ENCODE measurements at regions not wholly inside any gene's neighbourhood (a gene's known extent, or its start where the extent isn't known, plus 50 kb on each side); places are given as distances from the start of the nearest gene placed in this dataset.

DNA sequence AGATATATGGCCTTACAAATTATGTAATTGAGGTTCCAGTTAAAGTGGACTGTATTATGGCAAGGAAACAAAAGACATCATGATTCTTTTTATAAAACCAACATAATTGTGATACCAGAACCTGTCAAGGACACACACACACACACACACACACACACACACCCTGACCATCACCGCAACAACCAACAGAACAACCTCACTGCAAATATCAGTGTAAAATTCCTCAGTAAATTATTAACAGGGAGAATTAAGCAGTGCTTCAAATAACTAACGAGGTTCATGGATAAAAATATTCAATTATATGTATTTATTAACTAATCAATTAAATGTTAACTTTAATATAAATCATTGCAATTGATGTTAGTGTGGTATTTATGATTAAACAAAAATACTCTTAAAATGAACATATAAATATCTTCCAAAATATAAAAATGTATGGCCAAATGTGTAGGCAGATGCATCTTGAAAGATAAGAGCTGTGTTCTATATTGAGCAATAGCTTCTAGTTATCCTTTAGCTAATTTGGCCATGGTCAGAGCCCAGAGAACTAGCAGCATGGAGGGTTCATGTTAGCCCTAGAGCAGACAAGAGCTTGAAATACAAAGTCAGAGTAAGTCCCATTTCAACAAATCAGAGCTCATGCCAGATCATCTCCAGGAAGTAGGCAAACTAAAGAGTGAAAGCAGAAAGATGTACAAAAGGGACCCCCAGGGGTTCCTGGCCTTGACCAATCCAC lies 280.5 kb upstream of the ADAMTS16 start:
- DNase-seq: no peak
- H3K9me3 ChIP-seq: no peaks in the 10 kb centered on the region
- no peaks in the 10 kb centered on the region for H3K36me3 ChIP-seq
- H3K27ac ChIP-seq: no peak overlapping the region
- H3K4me1 ChIP-seq: no peaks in the 10 kb centered on the region
- H3K4me3 ChIP-seq: no peak overlapping the region
- TF ChIP-seq POLR2A (IDR thresholded peaks at IDR 0.05): no peak
- TF ChIP-seq, protein P1, sequence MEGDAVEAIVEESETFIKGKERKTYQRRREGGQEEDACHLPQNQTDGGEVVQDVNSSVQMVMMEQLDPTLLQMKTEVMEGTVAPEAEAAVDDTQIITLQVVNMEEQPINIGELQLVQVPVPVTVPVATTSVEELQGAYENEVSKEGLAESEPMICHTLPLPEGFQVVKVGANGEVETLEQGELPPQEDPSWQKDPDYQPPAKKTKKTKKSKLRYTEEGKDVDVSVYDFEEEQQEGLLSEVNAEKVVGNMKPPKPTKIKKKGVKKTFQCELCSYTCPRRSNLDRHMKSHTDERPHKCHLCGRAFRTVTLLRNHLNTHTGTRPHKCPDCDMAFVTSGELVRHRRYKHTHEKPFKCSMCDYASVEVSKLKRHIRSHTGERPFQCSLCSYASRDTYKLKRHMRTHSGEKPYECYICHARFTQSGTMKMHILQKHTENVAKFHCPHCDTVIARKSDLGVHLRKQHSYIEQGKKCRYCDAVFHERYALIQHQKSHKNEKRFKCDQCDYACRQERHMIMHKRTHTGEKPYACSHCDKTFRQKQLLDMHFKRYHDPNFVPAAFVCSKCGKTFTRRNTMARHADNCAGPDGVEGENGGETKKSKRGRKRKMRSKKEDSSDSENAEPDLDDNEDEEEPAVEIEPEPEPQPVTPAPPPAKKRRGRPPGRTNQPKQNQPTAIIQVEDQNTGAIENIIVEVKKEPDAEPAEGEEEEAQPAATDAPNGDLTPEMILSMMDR (IDR thresholded peaks at IDR 0.05): no peak
- no peaks in the 10 kb centered on the region for H3K27me3 ChIP-seq

DNA sequence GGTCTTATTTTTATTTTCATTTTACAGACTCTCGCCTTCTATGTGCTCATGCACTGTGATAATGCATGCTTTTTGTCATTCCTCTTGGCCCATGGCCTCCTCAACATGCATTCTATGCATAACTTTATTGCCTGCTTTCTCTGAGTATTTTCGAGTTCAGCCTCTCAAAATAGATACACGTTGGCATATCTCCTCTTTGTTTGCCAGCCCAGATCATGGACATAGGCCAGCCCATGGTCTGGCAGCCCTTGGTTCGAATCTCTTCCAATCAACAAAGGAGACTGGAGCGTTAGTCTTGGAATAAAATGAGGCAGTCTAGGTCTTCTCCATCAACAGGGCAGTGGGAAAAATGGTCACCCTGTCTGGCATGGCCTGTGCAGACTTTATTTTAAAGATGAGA lies 279.5 kb upstream of the ADAMTS16 start:
- DNase-seq: no peak
- Histone ChIP-seq H3K9me3 (no peaks in the 10 kb centered on the region), H3K4me1 (no peaks in the 10 kb centered on the region), H3K27me3 (no peaks in the 10 kb centered on the region), H3K36me3 (no peaks in the 10 kb centered on the region), H3K4me3 (no peak overlapping the region), H3K27ac (no peak overlapping the region)
- TF ChIP-seq, protein P1 (IDR thresholded peaks at IDR 0.05): no peak
- no peak for TF ChIP-seq POLR2A (IDR thresholded peaks at IDR 0.05)

DNA sequence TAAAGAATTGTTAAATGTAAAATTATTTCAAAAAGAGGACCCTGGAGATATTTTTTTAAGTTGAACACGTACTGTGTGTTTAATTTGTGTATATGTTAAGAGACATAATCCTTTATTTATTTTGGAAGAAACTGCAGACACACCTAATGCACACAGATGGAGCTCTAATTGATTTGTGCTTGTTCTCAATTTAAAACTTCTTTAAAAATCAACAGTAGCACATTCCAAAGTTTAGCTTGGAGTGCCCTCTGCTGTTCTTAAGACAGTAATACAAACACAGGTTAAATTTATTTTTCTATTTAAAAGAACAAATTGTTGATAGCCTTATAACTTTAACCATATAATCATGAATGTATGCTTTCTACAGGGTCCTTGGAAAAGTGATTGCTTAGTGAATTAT lies 277.6 kb upstream of the ADAMTS16 start:
- TF ChIP-seq, protein P1 (IDR thresholded peaks at IDR 0.05): peak in 4 of 6 experiments; percentile 22 to 42 (median 36)
- no peak for TF ChIP-seq POLR2A (IDR thresholded peaks at IDR 0.05)
- no peak overlapping the region for H3K4me3 ChIP-seq
- no peak for DNase-seq

DNA sequence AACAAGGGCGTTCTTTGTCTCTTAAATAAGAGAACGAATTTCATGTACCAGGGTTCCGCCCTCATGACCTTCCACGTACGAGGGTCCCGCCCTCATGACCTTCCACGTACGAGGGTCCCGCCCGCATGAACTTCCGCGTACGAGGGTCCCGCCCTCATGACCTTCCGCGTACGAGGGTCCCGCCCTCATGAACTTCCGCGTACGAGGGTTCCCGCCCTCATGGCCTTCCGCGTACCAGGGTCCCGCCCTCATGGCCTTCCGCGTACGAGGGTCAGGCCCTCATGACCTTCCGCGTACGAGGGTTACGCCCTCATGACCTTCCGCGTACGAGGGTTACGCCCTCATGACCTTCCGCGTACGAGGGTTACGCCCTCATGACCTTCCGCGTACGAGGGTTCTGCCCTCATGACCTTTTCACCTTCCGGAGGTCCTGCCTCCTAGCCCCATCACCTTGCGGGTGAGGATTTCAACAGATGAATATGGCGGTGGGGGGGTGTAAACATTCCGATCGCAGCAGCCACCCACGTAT lies 273.9 kb upstream of the ADAMTS16 start:
- TF ChIP-seq, protein P1 (IDR thresholded peaks at IDR 0.05): no peak
- no peak for TF ChIP-seq POLR2A (IDR thresholded peaks at IDR 0.05)
- Histone ChIP-seq H3K4me1 (no peaks in the 10 kb centered on the region), H3K27ac (no peak overlapping the region), H3K4me3 (no peak overlapping the region), H3K36me3 (no peaks in the 10 kb centered on the region), H3K9me3 (no peaks in the 10 kb centered on the region), H3K27me3 (no peaks in the 10 kb centered on the region)
- no peak for DNase-seq

More for the DNA sequence above, 277.6 kb upstream of the ADAMTS16 start:
- Histone ChIP-seq H3K27ac (no peak overlapping the region), H3K27me3 (no peaks in the 10 kb centered on the region), H3K36me3 (no peaks in the 10 kb centered on the region), H3K9me3 (no peaks in the 10 kb centered on the region), H3K4me1 (no peaks in the 10 kb centered on the region)

DNA sequence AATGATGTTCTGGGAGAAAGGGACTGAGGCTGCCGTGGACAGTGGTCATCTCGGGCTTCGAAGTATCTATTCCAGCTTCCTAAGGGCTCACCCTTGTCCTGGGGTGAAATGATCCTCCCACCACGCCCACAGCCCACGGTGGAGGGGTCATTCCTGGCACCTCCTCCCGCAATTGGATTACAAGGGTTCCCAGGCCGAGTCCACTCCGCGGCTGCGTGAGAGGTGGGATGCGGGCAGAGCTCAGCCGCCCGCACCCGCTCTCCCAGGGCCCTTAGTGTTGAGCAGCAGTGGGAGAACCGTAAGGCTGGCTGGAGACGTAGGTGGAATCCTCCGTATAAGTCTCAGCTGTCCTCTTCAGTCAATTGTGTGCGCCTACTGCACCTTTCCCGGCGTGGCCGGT lies 273.3 kb upstream of the ADAMTS16 start:
- Histone ChIP-seq H3K27me3 (no peaks in the 10 kb centered on the region), H3K4me1 (no peaks in the 10 kb centered on the region), H3K9me3 (no peaks in the 10 kb centered on the region), H3K36me3 (no peaks in the 10 kb centered on the region), H3K4me3 (no peak overlapping the region), H3K27ac (no peak overlapping the region)
- TF ChIP-seq POLR2A (IDR thresholded peaks at IDR 0.05): no peak
- TF ChIP-seq, protein P1 (IDR thresholded peaks at IDR 0.05): no peak
- no peak for DNase-seq

Data from Peyer's patch (tissue), 4 donors.